ENCODE measurements at regions not wholly inside any gene's neighbourhood (a gene's known extent, or its start where the extent isn't known, plus 50 kb on each side); places are given as distances from the start of the nearest gene placed in this dataset.

GRCh38 chr15:31526916-31527690, 200.5 kb downstream of the KLF13 start:
- ChIA-PET POLR2A (no interaction called here), CTCF (no interaction called here)
- TF ChIP-seq CTCF (IDR thresholded peaks at IDR 0.05) (no peak), EZH2 (IDR thresholded peaks at IDR 0.05; ENCODE audit: borderline replicate concordance, insufficient read depth, low read depth, low read length, poor library complexity, severe bottlenecking) (no peak)
- Histone ChIP-seq H3K4me1 (ENCODE audit: control insufficient read depth in 2 of 2, insufficient read depth in 2 of 2, low read length in 2 of 2) (no peaks in the 10 kb centered on the region), H3K9me3 (ENCODE audit: control extremely low read depth in 1 of 3, control insufficient read depth in 2 of 3, insufficient read depth in 1 of 3, low read length in 2 of 3) (no peaks in the 10 kb centered on the region), H3K4me2 (replicated peaks; ENCODE audit: low read depth, low read length, poor library complexity, severe bottlenecking) (no peak overlapping the region), H3K9ac (ENCODE audit: low read length) (no peak overlapping the region), H3K27ac (ENCODE audit: low read length in 2 of 2) (no peak overlapping the region), H2AFZ (ENCODE audit: insufficient read depth, low read depth, low read length, poor library complexity, severe bottlenecking) (no peak overlapping the region), H3K27me3 (replicated peaks in 1 of 4; ENCODE audit: control extremely low read depth in 1 of 4, control insufficient read depth in 3 of 4, insufficient read depth in 4 of 4, low read length in 3 of 4) (peaks cover 0 to 6% (median 0%) of the 10 kb centered on the region in 4 experiments), H3K79me2 (ENCODE audit: control insufficient read depth, insufficient read depth, low read length) (no peaks in the 10 kb centered on the region), H3K36me3 (replicated peaks in 1 of 2; ENCODE audit: control extremely low read depth in 1 of 2, control insufficient read depth in 1 of 2, extremely low read depth in 1 of 2, insufficient read depth in 2 of 2, low read length in 1 of 2) (no peaks in the 10 kb centered on the region), H4K20me1 (ENCODE audit: control insufficient read depth, insufficient read depth, low read length, poor library complexity, severe bottlenecking) (no peaks in the 10 kb centered on the region), H3K4me3 (ENCODE audit: control extremely low read depth in 1 of 5, extremely low read depth in 1 of 5, insufficient read depth in 1 of 5, low read depth in 2 of 5, low read length in 4 of 5) (no peak overlapping the region)
- ATAC-seq (ENCODE audit: low read depth) (no peak), DNase-seq (no peak)
- peaks cover 31% of the 10 kb centered on the region for H3K27me3 Mint-ChIP-seq
- no peaks in the 10 kb centered on the region for H3K4me1 Mint-ChIP-seq
- no peaks in the 10 kb centered on the region for H3K9me3 Mint-ChIP-seq (ENCODE audit: insufficient read depth)
- no peak overlapping the region for H3K4me3 Mint-ChIP-seq
- intact Hi-C loops (cut with micrococcal nuclease), result no loop called here
- no peak overlapping the region for H3K27ac Mint-ChIP-seq
- WGBS (ENCODE audit: insufficient coverage), result 86% methylated on average over 13 of the region's 15 CpGs

- intact Hi-C loops (cut with micrococcal nuclease), result no loop called here
- DNase-seq (no peak), ATAC-seq (ENCODE audit: low read depth) (no peak)
- H4K20me1 ChIP-seq (ENCODE audit: control insufficient read depth, insufficient read depth, low read length, poor library complexity, severe bottlenecking), result no peaks in the 10 kb centered on the region
- H3K27ac ChIP-seq (ENCODE audit: low read length in 2 of 2), result no peak overlapping the region
- POLR2A ChIA-PET, result no interaction called here
- WGBS (ENCODE audit: insufficient coverage), result 80% methylated on average over 1 of the region's 2 CpGs
- H2AFZ ChIP-seq (ENCODE audit: insufficient read depth, low read depth, low read length, poor library complexity, severe bottlenecking), result no peak overlapping the region
- peaks cover 0 to 3% (median 0%) of the 10 kb centered on the region in 3 donors for H3K9me3 ChIP-seq (ENCODE audit: control extremely low read depth in 1 of 3, control insufficient read depth in 2 of 3, insufficient read depth in 1 of 3, low read length in 2 of 3)
- Mint-ChIP-seq H3K4me1 (no peaks in the 10 kb centered on the region), H3K4me3 (no peak overlapping the region), H3K27me3 (peaks cover 34% of the 10 kb centered on the region), H3K27ac (no peak overlapping the region), H3K9me3 (ENCODE audit: insufficient read depth) (no peaks in the 10 kb centered on the region)
- CTCF ChIA-PET, result no interaction called here
- H3K4me2 ChIP-seq (replicated peaks; ENCODE audit: low read depth, low read length, poor library complexity, severe bottlenecking), result no peak overlapping the region
- no peaks in the 10 kb centered on the region for H3K4me1 ChIP-seq (ENCODE audit: control insufficient read depth in 2 of 2, insufficient read depth in 2 of 2, low read length in 2 of 2)
- TF ChIP-seq CTCF (IDR thresholded peaks at IDR 0.05) (no peak), EZH2 (IDR thresholded peaks at IDR 0.05; ENCODE audit: borderline replicate concordance, insufficient read depth, low read depth, low read length, poor library complexity, severe bottlenecking) (no peak)
- no peaks in the 10 kb centered on the region for H3K79me2 ChIP-seq (ENCODE audit: control insufficient read depth, insufficient read depth, low read length)
- no peaks in the 10 kb centered on the region for H3K36me3 ChIP-seq (replicated peaks in 1 of 2; ENCODE audit: control extremely low read depth in 1 of 2, control insufficient read depth in 1 of 2, extremely low read depth in 1 of 2, insufficient read depth in 2 of 2, low read length in 1 of 2)
- no peak overlapping the region for H3K9ac ChIP-seq (ENCODE audit: low read length)
- H3K27me3 ChIP-seq (replicated peaks in 1 of 4; ENCODE audit: control extremely low read depth in 1 of 4, control insufficient read depth in 3 of 4, insufficient read depth in 4 of 4, low read length in 3 of 4), result peaks cover 0 to 6% (median 0%) of the 10 kb centered on the region in 4 experiments
- no peak overlapping the region for H3K4me3 ChIP-seq (ENCODE audit: control extremely low read depth in 1 of 5, extremely low read depth in 1 of 5, insufficient read depth in 1 of 5, low read depth in 2 of 5, low read length in 4 of 5)
Measured at GRCh38 chr15:31528846-31529245, 202.2 kb downstream of the KLF13 start.

Data from B cell (primary cell).